Mesothelial cell of epicardium (in vitro differentiated cells): ENCODE measurements at regions not wholly inside any gene's neighbourhood (a gene's known extent, or its start where the extent isn't known, plus 50 kb on each side); places are given as distances from the start of the nearest gene placed in this dataset.

Experiments used
- DNase-seq, 2 experiments: peaks; one replicate each; pipeline ENCODE4 v3.0.0; 2021; ENCODE audit warnings: low spot score in 2 of 2; ENCODE audit not compliant: unreplicated experiment in 2 of 2
- H3K27ac Mint-ChIP-seq: 2 replicates; pipeline ENCODE4 v1.8.0; 2021; ENCODE audit warnings: mixed read lengths
- H3K27me3 Mint-ChIP-seq: 2 replicates; pipeline ENCODE4 v1.8.0; 2021; ENCODE audit warnings: low read depth, mixed read lengths
- H3K36me3 Mint-ChIP-seq: 2 replicates; pipeline ENCODE4 v1.8.0; 2021; ENCODE audit warnings: mixed read lengths
- H3K4me1 Mint-ChIP-seq: 2 replicates; pipeline ENCODE4 v1.8.0; 2021; ENCODE audit warnings: mixed read lengths
- H3K4me3 Mint-ChIP-seq: 2 replicates; pipeline ENCODE4 v1.8.0; 2021; ENCODE audit warnings: mild to moderate bottlenecking, moderate library complexity, mixed read lengths
- H3K9me3 Mint-ChIP-seq: 2 replicates; pipeline ENCODE4 v1.8.0; 2021; ENCODE audit warnings: mixed read lengths
- TF ChIP-seq, protein P1 (sequence below): fragments of 200-600 bp; sonication (generic); IDR thresholded peaks from one replicate; pipeline ENCODE4 v1.5.0; 2021; ENCODE audit warnings: antibody characterized with exemption; ENCODE audit not compliant: unreplicated experiment

DNA sequence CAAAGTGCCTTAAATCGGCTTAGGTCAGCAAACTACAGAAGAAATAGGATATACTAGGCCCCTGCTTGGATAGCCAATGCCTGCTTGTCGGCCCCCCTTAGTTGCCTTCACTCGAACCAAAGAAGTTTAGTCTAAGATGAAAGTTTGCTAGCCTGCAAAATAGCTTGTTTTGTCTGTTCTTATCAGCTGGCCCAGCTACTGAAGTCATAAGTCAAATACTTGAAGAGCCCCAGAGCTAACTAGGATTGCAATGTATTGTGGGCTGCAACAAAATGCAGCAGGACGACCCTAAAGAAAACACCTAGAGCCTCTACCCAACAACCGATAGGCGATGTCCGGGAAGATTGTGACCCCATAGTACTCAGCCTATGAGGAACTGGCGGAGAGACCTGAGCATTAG is 183.5 kb upstream of the HS6ST1 start:
- Mint-ChIP-seq H3K36me3 (no peaks in the 10 kb centered on the region), H3K9me3 (no peaks in the 10 kb centered on the region), H3K4me1 (peaks cover 57% of the 10 kb centered on the region), H3K27ac (no peak overlapping the region), H3K4me3 (no peak overlapping the region), H3K27me3 (no peaks in the 10 kb centered on the region)
- no peak for DNase-seq
- TF ChIP-seq, protein P1, sequence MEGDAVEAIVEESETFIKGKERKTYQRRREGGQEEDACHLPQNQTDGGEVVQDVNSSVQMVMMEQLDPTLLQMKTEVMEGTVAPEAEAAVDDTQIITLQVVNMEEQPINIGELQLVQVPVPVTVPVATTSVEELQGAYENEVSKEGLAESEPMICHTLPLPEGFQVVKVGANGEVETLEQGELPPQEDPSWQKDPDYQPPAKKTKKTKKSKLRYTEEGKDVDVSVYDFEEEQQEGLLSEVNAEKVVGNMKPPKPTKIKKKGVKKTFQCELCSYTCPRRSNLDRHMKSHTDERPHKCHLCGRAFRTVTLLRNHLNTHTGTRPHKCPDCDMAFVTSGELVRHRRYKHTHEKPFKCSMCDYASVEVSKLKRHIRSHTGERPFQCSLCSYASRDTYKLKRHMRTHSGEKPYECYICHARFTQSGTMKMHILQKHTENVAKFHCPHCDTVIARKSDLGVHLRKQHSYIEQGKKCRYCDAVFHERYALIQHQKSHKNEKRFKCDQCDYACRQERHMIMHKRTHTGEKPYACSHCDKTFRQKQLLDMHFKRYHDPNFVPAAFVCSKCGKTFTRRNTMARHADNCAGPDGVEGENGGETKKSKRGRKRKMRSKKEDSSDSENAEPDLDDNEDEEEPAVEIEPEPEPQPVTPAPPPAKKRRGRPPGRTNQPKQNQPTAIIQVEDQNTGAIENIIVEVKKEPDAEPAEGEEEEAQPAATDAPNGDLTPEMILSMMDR, result no peak

DNA sequence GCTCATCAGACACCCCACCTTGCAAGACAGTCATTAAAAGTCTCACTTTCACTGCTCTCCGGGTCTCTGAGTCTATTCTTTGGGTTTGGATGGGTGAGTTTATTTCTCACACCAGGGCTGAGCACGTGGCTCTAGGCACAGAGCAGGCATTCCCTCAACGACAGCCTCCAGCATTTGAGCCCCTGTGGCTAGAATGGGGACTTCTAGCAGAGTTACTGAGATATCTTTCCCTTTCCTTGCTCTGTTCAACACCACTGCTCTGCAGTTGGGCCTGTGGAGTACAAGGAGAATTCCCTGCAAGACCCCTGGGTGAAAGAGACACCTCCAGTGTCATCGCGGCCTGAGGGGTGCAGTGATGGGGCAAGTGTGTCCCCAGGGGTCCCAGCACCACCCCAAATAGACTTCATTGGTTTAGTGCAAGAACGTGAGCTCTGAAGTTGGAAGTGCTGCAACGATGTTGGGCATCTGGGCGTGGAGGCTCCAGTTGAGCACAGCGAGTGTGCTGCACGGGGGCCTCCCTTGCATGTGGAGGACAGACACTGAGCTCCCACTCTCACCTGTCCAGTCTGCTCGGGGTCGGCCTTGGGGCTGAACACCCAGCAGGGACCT is 184.1 kb upstream of the HS6ST1 start:
- H3K27ac Mint-ChIP-seq, result peak overlapping the region; percentile 16
- peak in 1 of 2 experiments; percentile 10 for DNase-seq

DNA sequence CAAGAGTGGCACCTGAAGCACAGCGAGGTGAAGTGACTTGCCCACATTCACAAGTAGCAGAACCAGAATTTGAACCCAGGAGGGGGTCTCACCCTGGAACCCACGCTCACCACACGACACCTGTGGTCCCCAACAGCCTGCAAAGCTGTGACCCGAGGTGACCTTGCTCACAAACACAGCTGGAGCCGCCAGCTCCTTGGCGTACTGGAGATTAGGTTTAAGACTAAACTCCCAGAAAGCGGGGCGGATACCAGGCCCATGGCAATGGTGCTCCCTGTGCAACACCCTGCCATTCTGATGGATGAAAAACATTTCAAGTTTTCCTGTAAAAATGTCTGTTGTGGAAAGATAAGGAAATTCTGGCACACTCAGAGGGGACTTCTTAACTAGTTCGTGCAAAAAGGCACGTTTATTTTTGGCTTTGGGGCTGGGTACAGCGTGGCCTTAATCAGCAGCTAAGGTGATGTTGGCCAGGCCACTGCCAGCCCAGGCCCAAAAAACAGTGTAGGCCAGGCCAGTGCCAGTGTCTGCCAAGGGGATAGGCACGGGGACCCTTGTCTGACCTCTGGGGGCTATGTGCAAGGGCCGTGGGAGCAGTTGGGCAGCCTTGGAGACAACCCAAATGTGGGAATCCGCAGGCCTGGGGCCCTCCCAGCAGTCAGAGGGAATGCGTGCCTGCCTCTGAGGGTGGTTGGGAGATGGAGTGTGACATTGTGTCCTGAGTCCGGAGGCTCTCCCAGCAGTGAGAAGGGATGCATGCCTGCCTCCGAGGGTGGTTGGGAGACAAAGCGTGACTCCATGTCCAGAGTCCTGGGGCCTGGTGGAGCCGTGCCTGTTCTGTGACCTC is 185.0 kb upstream of the HS6ST1 start:
- H3K36me3 Mint-ChIP-seq, result no peaks in the 10 kb centered on the region
- TF ChIP-seq, protein P1, result no peak
- no peak overlapping the region for H3K4me3 Mint-ChIP-seq
- no peak for DNase-seq
- H3K4me1 Mint-ChIP-seq, result peaks cover 46% of the 10 kb centered on the region
- no peaks in the 10 kb centered on the region for H3K27me3 Mint-ChIP-seq
- peaks cover under 1% of the 10 kb centered on the region for H3K9me3 Mint-ChIP-seq
- no peak overlapping the region for H3K27ac Mint-ChIP-seq

More for the DNA sequence above, 184.1 kb upstream of the HS6ST1 start:
- Mint-ChIP-seq H3K9me3 (no peaks in the 10 kb centered on the region), H3K4me3 (no peak overlapping the region), H3K36me3 (no peaks in the 10 kb centered on the region), H3K27me3 (no peaks in the 10 kb centered on the region), H3K4me1 (peaks cover 55% of the 10 kb centered on the region)
- TF ChIP-seq, protein P1, result no peak

DNA sequence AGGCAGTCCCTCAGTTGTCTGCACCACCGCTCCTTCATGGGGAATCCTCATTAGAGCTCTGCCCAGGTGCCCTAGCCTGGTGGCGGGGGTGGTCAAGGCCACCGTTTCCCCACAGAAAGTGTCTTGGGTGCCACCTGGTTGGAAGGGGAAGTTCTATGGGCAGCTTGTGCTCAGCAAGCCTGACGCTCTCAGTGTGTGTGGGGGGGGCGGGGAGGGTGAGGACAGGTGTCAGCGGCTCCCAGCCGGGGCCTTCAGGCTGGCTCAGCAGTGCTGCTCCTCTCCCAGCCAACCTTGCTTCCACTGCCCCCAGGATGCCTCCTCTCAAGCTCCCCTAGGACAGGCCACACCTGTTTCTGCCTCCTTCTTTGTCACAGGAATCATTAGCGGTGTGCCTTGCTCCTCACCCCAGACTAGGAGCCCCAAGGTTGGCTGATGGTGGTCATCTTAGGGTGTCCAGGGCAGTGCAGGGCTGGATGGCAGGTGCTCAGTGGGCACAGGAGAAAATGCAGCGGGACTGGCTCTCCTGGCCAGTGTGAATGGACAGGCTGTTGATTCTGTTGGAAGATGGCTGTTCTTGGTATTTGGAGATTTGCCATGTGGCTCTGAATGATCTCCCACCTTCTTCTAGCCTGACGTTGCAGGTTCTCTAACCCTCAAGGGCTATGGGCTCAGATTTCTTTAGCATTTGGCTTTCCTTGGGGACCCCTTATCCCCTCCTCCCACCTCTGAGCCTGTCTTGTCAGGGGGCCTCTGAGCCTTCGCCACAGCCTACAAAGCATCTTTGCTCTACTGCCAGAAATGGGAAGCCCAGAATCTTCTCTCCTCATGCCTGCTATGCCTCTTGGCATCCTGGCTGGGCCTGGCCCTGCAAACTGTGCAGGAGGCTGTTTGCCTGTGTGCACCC is 185.8 kb upstream of the HS6ST1 start:
- Mint-ChIP-seq H3K27me3 (no peaks in the 10 kb centered on the region), H3K4me3 (no peak overlapping the region), H3K4me1 (peaks cover 43% of the 10 kb centered on the region), H3K9me3 (peaks cover 4% of the 10 kb centered on the region), H3K36me3 (no peaks in the 10 kb centered on the region), H3K27ac (no peak overlapping the region)
- no peak for DNase-seq
- TF ChIP-seq, protein P1, result no peak

DNA sequence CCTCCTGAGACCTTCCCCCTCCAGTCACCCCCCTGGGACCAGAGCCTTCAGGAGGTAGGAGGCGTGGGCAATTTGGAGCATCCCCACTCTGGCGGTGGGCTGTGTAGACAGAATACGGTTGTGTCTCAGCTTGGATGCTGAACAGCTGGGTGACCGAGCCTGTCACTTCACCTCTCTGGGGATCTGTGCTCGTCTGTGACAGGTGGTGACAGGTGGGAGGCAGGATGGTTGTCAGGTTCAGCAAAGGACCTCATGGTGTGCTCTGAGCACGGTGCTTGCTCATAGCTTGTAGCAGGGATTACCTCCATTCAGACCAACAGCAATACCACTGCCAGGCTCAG is 186.5 kb upstream of the HS6ST1 start:
- Mint-ChIP-seq H3K27me3 (no peaks in the 10 kb centered on the region), H3K9me3 (peaks cover 4% of the 10 kb centered on the region), H3K4me1 (peaks cover 37% of the 10 kb centered on the region), H3K36me3 (no peaks in the 10 kb centered on the region), H3K4me3 (no peak overlapping the region), H3K27ac (no peak overlapping the region)
- no peak for DNase-seq
- TF ChIP-seq, protein P1, result no peak
